HG03060 (cell line): ENCODE measurements at regions not wholly inside any gene's neighbourhood (a gene's known extent, or its start where the extent isn't known, plus 50 kb on each side); places are given as distances from the start of the nearest gene placed in this dataset.
A peak's percentile ranks its signal among the peaks of the same experiment; 100 is the strongest.
"Not testable (repeated sequence)": the region's sequence is repeated elsewhere in the genome, so short reads cannot be mapped to it uniquely, and the experiment has no call there.

Source experiments
- ATAC-seq: cut with Tn5 transposase; IDR thresholded peaks from one replicate; pipeline ENCODE4 v1.9.1; 2021; ENCODE audit warnings: low read depth, moderate number of reproducible peaks; ENCODE audit not compliant: unreplicated experiment

GRCh38 chr15:99481113-99481950, 84.5 kb upstream of the MEF2A start:
- ATAC-seq, result no peak

GRCh38 chr15:99481951-99482230, 83.9 kb upstream of the MEF2A start:
- ATAC-seq, result no peak

DNA sequence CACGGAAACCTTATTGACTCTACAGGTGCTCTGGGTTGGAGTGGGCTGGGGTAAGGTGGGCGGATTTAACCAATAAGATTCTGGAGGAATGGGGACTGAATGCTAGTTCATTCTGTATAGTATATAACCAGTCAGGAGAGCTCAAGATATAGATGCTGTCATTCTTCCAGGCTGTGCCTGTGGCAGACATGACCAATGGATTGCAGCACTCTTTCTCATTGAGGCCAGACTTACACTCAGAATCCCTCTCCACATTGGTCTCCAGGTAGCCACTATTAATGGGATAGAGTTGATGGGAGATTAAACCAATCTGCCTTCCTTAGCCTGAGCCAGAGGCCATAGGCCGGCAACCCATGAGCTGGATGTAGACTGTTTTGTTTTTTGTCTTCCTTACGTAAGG, 82.8 kb upstream of the MEF2A start:
- ATAC-seq, result no peak

DNA sequence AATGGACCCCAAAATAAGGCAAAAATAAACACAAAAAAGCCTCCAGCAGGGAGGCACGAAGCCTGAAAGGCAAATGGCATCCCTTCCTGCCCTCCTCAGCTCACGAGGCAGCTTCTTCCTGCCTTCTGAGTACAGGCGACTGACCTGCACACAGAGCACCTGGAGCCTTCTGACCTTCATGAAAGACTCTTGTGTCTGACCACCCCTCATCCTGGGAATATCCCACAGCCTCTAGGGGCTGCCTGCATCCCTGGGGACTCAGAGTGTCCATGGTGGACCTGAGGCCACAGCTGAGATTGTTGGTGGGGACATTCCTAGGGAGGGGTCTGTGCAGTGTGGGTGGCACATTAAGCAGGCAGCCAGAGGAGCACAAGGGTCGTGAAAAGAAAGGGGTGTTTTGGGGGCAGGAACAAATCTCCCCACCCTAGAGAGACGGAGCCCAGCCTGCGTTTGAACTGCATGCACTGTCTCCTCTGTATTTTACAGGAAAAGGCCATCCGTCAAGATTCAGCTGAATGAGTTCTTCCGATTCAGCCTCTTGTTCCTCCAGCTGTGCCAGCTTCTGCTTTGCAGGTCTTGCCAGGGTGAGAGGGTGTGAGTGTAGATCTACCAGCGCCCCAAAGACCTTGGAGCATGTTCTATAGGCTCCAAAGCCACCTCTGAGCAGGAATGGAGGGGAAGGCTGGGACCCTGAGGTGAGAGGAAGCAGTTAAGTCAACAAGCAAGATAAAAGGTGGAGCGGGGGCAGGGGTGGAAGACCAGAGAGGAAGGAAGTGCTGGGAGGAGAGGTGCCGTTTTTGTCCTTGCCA, 80.4 kb upstream of the MEF2A start:
- ATAC-seq, result no peak

DNA sequence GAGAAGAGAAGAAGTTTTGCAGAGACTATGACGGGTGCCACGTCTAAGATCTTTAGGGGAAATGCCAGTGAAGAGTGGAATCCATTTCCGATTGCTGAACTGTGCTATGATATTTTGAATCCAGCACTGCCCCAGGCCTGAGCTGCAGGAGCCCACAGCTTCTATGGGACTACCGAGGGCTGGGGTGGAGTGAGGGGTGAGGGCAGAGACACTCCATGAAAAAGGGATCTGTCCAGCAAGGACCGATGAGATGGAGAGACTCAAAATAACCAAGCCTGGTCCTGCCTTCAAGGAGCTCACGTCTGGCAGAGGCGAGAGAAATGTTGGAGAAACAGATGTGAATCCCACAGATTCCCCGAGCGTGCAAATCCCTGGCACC, 79.8 kb upstream of the MEF2A start:
- no peak for ATAC-seq

- ATAC-seq, result no peak
Measured at GRCh38 chr15:99486371-99487336, 79.1 kb upstream of the MEF2A start.

GRCh38 chr15:99487337-99487730, 78.5 kb upstream of the MEF2A start:
- no peak for ATAC-seq

DNA sequence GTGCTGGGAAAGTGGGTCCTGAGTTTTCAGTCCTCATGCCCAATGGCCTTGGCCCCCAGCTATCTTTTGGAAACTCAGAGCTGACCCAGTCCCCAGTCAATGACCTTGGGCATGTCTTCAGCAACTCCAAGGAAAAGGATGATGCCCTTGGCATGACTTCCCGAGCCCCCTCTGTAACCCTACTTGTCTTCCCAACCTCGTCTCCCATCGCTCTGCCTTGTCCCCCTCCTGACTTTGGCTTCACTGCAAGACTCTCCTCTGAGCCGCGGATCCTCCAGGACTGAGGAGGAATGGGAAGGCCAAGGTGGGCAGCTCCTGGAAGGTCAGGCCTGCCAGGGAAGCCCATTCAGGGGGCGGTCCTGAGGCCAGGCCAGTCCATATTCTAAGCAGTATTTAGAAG, 73.5 kb upstream of the MEF2A start:
- no peak for ATAC-seq

- ATAC-seq, result no peak
Measured at GRCh38 chr15:99492716-99493115, 73.1 kb upstream of the MEF2A start.

- no peak for ATAC-seq
Measured at GRCh38 chr15:99493461-99493860, 72.3 kb upstream of the MEF2A start.

- not testable (repeated sequence) for ATAC-seq
Measured at GRCh38 chr15:99494536-99495233, 71.1 kb upstream of the MEF2A start.

GRCh38 chr15:99495430-99496301, 70.1 kb upstream of the MEF2A start:
- no peak for ATAC-seq

GRCh38 chr15:99496302-99496629, 69.5 kb upstream of the MEF2A start:
- ATAC-seq, result no peak

DNA sequence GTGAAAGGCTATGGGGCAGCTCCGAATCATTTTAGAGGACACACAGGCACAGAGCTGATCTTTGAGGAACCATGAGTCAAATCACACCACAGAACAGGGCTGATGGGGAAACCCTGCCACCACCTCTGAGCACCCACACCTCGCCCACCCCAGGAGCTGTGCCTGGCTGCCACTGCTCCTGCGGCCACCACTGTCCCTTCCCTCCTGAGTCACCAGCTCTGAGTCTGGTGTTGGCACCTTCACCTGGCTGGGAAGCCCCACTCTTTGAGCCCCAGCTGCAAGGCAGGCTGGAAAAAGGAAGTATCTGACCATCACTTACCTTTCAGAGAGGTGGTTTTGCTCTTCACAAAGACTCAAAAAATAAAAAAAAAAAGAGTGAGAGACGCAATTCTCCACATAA, 63.6 kb upstream of the MEF2A start:
- peak; percentile 37 for ATAC-seq

GRCh38 chr15:99502661-99503060, 63.1 kb upstream of the MEF2A start:
- ATAC-seq, result no peak

- no peak for ATAC-seq
Measured at GRCh38 chr15:99503411-99503810, 62.4 kb upstream of the MEF2A start.

- no peak for ATAC-seq
Measured at GRCh38 chr15:99504071-99504822, 61.5 kb upstream of the MEF2A start.

DNA sequence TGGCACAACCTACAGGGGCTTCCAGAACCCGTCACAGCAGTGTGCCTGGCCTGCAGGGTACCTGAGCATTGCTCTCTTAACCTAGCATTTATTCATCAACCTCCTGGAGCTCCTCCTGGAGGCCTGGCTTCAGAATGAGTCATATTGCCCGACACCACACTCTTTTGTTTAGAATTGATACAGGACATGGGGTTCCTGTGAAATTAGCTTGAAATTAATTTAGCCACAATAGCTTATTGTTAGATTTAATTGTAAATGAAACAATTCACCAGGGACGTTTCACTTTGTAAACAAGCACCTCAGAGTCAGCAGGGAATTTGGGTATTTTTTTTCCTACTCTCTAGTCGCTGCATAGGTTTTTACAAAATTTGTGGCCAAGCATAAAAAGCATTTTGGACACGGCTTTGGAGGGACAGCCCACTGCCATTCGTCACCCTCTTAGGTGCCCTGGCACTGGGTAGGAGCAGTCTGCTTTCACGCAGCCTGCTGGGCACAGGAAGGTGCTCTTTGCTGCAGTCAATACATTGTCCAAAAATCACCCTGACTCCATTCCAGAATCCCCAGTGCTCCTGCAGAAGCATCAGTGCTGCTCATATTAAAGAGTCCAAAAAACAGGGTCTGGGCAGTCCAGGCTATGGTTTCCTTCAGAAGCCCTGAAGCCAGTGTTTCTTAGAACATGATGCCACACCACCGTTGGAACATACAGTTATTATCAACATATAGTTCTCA, 60.8 kb upstream of the MEF2A start:
- ATAC-seq, result peak; percentile 40
